Left hindlimb (tissue), 1 donor: ENCODE measurements at regions not wholly inside any gene's neighbourhood (a gene's known extent, or its start where the extent isn't known, plus 50 kb on each side); places are given as distances from the start of the nearest gene placed in this dataset.

Experiments used
- DNase-seq: peaks from one replicate; pipeline ENCODE4 v3.0.0-alpha.2; 2018

GRCh38 chr15:39326306-39326975 is 254.4 kb upstream of the THBS1 start:
- no peak for DNase-seq

- no peak for DNase-seq
Measured at GRCh38 chr15:39327005-39327730, 253.7 kb upstream of the THBS1 start.

GRCh38 chr15:39330061-39330460 is 250.8 kb upstream of the THBS1 start:
- DNase-seq = no peak

- no peak for DNase-seq
Measured at GRCh38 chr15:39331584-39331983, 249.3 kb upstream of the THBS1 start.

GRCh38 chr15:39332846-39333245 is 248.0 kb upstream of the THBS1 start:
- DNase-seq = no peak

- no peak for DNase-seq
Measured at GRCh38 chr15:39333393-39333792, 247.5 kb upstream of the THBS1 start.

GRCh38 chr15:39333896-39334295 is 247.0 kb upstream of the THBS1 start:
- DNase-seq = no peak

GRCh38 chr15:39336926-39337325 is 244.0 kb upstream of the THBS1 start:
- DNase-seq = no peak

GRCh38 chr15:39338251-39338650 is 242.6 kb upstream of the THBS1 start:
- no peak for DNase-seq

GRCh38 chr15:39340903-39341645 is 239.8 kb upstream of the THBS1 start:
- peak; percentile 66 for DNase-seq

- DNase-seq = no peak
Measured at GRCh38 chr15:39344662-39345141, 236.2 kb upstream of the THBS1 start.

- DNase-seq = no peak
Measured at GRCh38 chr15:39345176-39345575, 235.7 kb upstream of the THBS1 start.

- no peak for DNase-seq
Measured at GRCh38 chr15:39347453-39347852, 233.4 kb upstream of the THBS1 start.

- DNase-seq = no peak
Measured at GRCh38 chr15:39350785-39351184, 230.1 kb upstream of the THBS1 start.

- DNase-seq = no peak
Measured at GRCh38 chr15:39354189-39354588, 226.7 kb upstream of the THBS1 start.

GRCh38 chr15:39357480-39358268 is 223.2 kb upstream of the THBS1 start:
- no peak for DNase-seq

GRCh38 chr15:39358441-39359041 is 222.3 kb upstream of the THBS1 start:
- no peak for DNase-seq

- DNase-seq = no peak
Measured at GRCh38 chr15:39359771-39360170, 221.1 kb upstream of the THBS1 start.

- no peak for DNase-seq
Measured at GRCh38 chr15:39360452-39360851, 220.4 kb upstream of the THBS1 start.

GRCh38 chr15:39361497-39361896 is 219.4 kb upstream of the THBS1 start:
- DNase-seq = no peak

- DNase-seq = peak; percentile 59
Measured at GRCh38 chr15:39362821-39363561, 217.9 kb upstream of the THBS1 start.
